ENCODE measurements at regions not wholly inside any gene's neighbourhood (a gene's known extent, or its start where the extent isn't known, plus 50 kb on each side); places are given as distances from the start of the nearest gene placed in this dataset.

GRCh38 chr4:164446516-164446915, 307.4 kb upstream of the SMIM31 start:
- ChIA-PET CTCF (no interaction called here), POLR2A (no interaction called here)
- ATAC-seq (no peak), DNase-seq (no peak)
- no peaks in the 10 kb centered on the region for H3K27me3 ChIP-seq (ENCODE audit: control insufficient read depth in 2 of 2, insufficient read depth in 2 of 2, low read length in 2 of 2)
- Mint-ChIP-seq H3K27ac (no peak overlapping the region), H3K4me3 (no peak overlapping the region), H3K36me3 (no peaks in the 10 kb centered on the region), H3K9me3 (peaks cover 0 to 17% (median 3%) of the 10 kb centered on the region in 11 donors), H3K27me3 (no peaks in the 10 kb centered on the region), H3K4me1 (no peaks in the 10 kb centered on the region)
- H3K4me1 ChIP-seq (ENCODE audit: control insufficient read depth in 2 of 2, insufficient read depth in 2 of 2, low read length in 2 of 2): no peaks in the 10 kb centered on the region
- no peaks in the 10 kb centered on the region for H3K9me3 ChIP-seq (ENCODE audit: control insufficient read depth in 2 of 3, low read length in 3 of 3)
- no peak overlapping the region for H3K27ac ChIP-seq (ENCODE audit: low read depth, low read length)
- intact Hi-C loops (cut with micrococcal nuclease): no loop called here
- H3K36me3 ChIP-seq (ENCODE audit: control insufficient read depth in 2 of 3, insufficient read depth in 3 of 3, low read length in 3 of 3): no peaks in the 10 kb centered on the region
- H3K4me3 ChIP-seq (ENCODE audit: low read length): no peak overlapping the region

DNA sequence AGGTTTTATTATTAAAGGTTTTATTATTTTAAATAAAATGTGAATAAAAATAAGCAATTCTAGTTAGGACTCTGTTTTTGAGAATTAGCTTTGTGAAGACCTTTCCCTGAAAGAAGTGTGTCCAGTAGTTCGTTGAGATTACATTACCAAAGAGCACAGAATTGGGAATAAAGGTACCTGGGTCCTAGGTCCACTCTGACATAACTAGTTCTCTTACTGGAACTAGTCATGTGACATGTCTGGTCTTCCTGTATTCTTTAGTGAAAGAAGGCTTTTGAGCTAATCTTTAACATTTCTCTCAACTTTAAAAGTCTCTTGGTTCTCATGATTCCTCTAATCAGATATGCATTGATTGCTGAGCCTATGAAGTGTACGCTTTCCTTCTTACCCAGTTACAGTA, 292.0 kb upstream of the SMIM31 start:
- no peaks in the 10 kb centered on the region for H3K4me1 Mint-ChIP-seq

DNA sequence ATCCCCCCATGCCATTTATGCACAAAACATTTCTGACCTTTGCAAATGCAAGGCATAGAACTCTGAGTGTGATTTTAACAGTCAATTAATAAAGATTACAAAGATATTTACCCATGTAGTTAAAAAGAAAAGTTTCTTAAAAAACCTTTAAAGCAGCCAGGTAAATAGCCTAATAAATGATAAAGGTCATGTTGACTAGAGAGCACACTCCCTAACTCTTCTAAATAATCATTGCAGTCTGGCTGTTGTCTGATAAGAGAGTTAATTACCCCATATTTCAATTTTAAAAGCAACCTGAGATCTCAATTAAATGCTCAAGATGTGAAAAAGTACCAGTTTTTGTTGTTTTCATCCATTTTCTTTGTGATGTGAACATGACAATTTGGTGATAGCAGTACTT, 291.5 kb upstream of the SMIM31 start:
- no peak overlapping the region for H3K27ac Mint-ChIP-seq
- H3K27me3 ChIP-seq (ENCODE audit: control insufficient read depth in 2 of 2, insufficient read depth in 2 of 2, low read length in 2 of 2): no peaks in the 10 kb centered on the region
- ATAC-seq (no peak), DNase-seq (no peak)
- H3K27ac ChIP-seq (ENCODE audit: low read depth, low read length): no peak overlapping the region
- H3K36me3 ChIP-seq (ENCODE audit: control insufficient read depth in 2 of 3, insufficient read depth in 3 of 3, low read length in 3 of 3): no peaks in the 10 kb centered on the region
- ChIA-PET POLR2A (no interaction called here), CTCF (no interaction called here)
- no peaks in the 10 kb centered on the region for H3K36me3 Mint-ChIP-seq
- peaks cover 0 to 7% (median 2%) of the 10 kb centered on the region in 11 donors for H3K9me3 Mint-ChIP-seq
- H3K27me3 Mint-ChIP-seq: peaks cover 0 to 4% (median 0%) of the 10 kb centered on the region in 5 donors
- H3K4me1 ChIP-seq (ENCODE audit: control insufficient read depth in 2 of 2, insufficient read depth in 2 of 2, low read length in 2 of 2): no peaks in the 10 kb centered on the region
- H3K9me3 ChIP-seq (ENCODE audit: control insufficient read depth in 2 of 3, low read length in 3 of 3): no peaks in the 10 kb centered on the region
- intact Hi-C loops (cut with micrococcal nuclease): no loop called here
- no peaks in the 10 kb centered on the region for H3K4me1 Mint-ChIP-seq
- H3K4me3 ChIP-seq (ENCODE audit: low read length): no peak overlapping the region
- no peak overlapping the region for H3K4me3 Mint-ChIP-seq

More for the DNA sequence above, 292.0 kb upstream of the SMIM31 start:
- H3K36me3 ChIP-seq (ENCODE audit: control insufficient read depth in 2 of 3, insufficient read depth in 3 of 3, low read length in 3 of 3): no peaks in the 10 kb centered on the region
- POLR2A ChIA-PET: no interaction called here
- no peaks in the 10 kb centered on the region for H3K27me3 ChIP-seq (ENCODE audit: control insufficient read depth in 2 of 2, insufficient read depth in 2 of 2, low read length in 2 of 2)
- H3K9me3 ChIP-seq (ENCODE audit: control insufficient read depth in 2 of 3, low read length in 3 of 3): no peaks in the 10 kb centered on the region
- no peak overlapping the region for H3K4me3 Mint-ChIP-seq
- intact Hi-C loops (cut with micrococcal nuclease): no loop called here
- no peak overlapping the region for H3K27ac Mint-ChIP-seq
- ATAC-seq (no peak), DNase-seq (no peak)
- peaks cover 0 to 5% (median 2%) of the 10 kb centered on the region in 11 donors for H3K9me3 Mint-ChIP-seq
- no peak overlapping the region for H3K4me3 ChIP-seq (ENCODE audit: low read length)
- no peaks in the 10 kb centered on the region for H3K36me3 Mint-ChIP-seq
- CTCF ChIA-PET: no interaction called here
- H3K27me3 Mint-ChIP-seq: peaks cover 0 to 4% (median 0%) of the 10 kb centered on the region in 5 donors
- no peak overlapping the region for H3K27ac ChIP-seq (ENCODE audit: low read depth, low read length)
- H3K4me1 ChIP-seq (ENCODE audit: control insufficient read depth in 2 of 2, insufficient read depth in 2 of 2, low read length in 2 of 2): no peaks in the 10 kb centered on the region

DNA sequence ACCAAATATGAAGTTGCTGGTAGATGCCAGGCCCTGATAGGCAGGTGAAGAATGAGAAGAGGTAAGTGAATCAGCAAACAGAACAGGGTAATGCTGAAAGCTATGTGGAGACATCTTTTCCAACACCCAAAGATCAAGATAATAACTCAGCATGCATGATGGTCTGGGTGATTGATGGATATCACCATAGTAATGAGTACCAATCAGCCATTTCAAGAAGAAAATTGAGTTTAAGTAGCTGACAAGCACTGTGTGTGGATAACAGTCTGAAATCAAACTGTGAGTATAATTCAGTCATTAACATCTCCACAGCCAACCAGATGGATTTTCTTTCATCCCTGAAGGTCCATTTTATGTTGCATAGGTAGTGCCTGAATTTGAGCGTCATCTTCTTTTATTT, 289.6 kb upstream of the SMIM31 start:
- Histone ChIP-seq H3K4me1 (ENCODE audit: control insufficient read depth in 2 of 2, insufficient read depth in 2 of 2, low read length in 2 of 2) (no peaks in the 10 kb centered on the region), H3K27ac (ENCODE audit: low read depth, low read length) (no peak overlapping the region), H3K9me3 (ENCODE audit: control insufficient read depth in 2 of 3, low read length in 3 of 3) (no peaks in the 10 kb centered on the region), H3K4me3 (ENCODE audit: low read length) (no peak overlapping the region), H3K27me3 (ENCODE audit: control insufficient read depth in 2 of 2, insufficient read depth in 2 of 2, low read length in 2 of 2) (no peaks in the 10 kb centered on the region), H3K36me3 (ENCODE audit: control insufficient read depth in 2 of 3, insufficient read depth in 3 of 3, low read length in 3 of 3) (no peaks in the 10 kb centered on the region)
- H3K4me1 Mint-ChIP-seq: no peaks in the 10 kb centered on the region
- no peak overlapping the region for H3K27ac Mint-ChIP-seq
- ATAC-seq (no peak), DNase-seq (no peak)
- ChIA-PET POLR2A (interaction anchor here (0.6 kb wide), 1 partner anchor 1671 kb away, joined by 3 read pairs; no protein-coding TSS in a partner anchor), CTCF (no interaction called here)
- intact Hi-C loops (cut with micrococcal nuclease): no loop called here
- H3K9me3 Mint-ChIP-seq: peaks cover 0 to 7% (median 0%) of the 10 kb centered on the region in 11 donors
- peaks cover 0 to 4% (median 0%) of the 10 kb centered on the region in 5 donors for H3K27me3 Mint-ChIP-seq
- H3K36me3 Mint-ChIP-seq: no peaks in the 10 kb centered on the region
- no peak overlapping the region for H3K4me3 Mint-ChIP-seq

GRCh38 chr4:164467493-164467892, 286.4 kb upstream of the SMIM31 start:
- H3K36me3 Mint-ChIP-seq: no peaks in the 10 kb centered on the region
- no peak overlapping the region for H3K4me3 ChIP-seq (ENCODE audit: low read length)
- H3K9me3 ChIP-seq (ENCODE audit: control insufficient read depth in 2 of 3, low read length in 3 of 3): no peaks in the 10 kb centered on the region
- no peaks in the 10 kb centered on the region for H3K4me1 Mint-ChIP-seq
- H3K4me1 ChIP-seq (ENCODE audit: control insufficient read depth in 2 of 2, insufficient read depth in 2 of 2, low read length in 2 of 2): no peaks in the 10 kb centered on the region
- POLR2A ChIA-PET: interaction anchor here (0.5 kb wide), 1 partner anchor 14 kb away, joined by 4 read pairs; no protein-coding TSS in a partner anchor
- no peaks in the 10 kb centered on the region for H3K36me3 ChIP-seq (ENCODE audit: control insufficient read depth in 2 of 3, insufficient read depth in 3 of 3, low read length in 3 of 3)
- CTCF ChIA-PET: no interaction called here
- intact Hi-C loops (cut with micrococcal nuclease): no loop called here
- H3K27me3 ChIP-seq (ENCODE audit: control insufficient read depth in 2 of 2, insufficient read depth in 2 of 2, low read length in 2 of 2): no peaks in the 10 kb centered on the region
- no peak for DNase-seq
- H3K27ac ChIP-seq (ENCODE audit: low read depth, low read length): no peak overlapping the region
- no peak for ATAC-seq
- H3K27me3 Mint-ChIP-seq: peaks cover 0 to 4% (median 0%) of the 10 kb centered on the region in 5 donors
- H3K9me3 Mint-ChIP-seq: peaks cover 0 to 7% (median 0%) of the 10 kb centered on the region in 11 donors
- no peak overlapping the region for H3K4me3 Mint-ChIP-seq
- H3K27ac Mint-ChIP-seq: no peak overlapping the region

DNA sequence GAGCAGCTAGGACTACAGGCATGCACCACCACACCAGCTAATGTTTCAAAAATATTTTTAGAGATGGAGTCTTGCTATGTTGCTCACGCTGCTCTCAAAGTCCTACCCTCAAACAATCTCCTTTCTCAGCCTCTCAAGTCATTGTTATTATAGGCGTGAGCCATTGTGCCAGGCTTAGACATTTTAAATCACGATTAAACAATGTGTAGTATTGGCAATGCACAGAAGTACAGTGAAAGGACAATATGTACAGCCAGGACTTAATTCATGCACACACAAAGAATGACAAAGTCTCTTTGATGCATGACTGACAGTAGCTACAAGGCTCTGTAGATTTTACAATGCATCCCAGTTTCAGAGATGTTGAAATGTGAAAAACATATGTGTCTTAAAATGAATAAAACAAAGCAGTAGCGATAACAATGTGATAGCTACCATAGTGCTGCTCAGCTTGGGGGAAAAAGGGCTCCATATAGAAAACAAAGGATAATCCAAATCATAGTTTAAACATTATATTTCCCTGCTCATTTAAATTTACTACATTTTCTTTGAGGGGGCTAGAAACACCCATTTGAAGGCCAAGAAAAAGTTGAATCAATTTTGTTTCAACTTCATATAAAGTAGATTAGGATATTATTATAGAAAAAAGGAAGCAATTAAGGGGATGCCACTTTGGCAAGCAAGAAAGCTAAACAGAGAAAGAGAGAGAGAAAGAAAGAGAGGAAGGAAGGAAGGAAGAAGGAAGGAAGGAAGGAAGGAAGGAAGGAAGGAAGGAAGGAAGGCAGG, 272.4 kb upstream of the SMIM31 start:
- DNase-seq (no peak), ATAC-seq (no peak)
- Histone ChIP-seq H3K4me3 (ENCODE audit: low read length) (no peak overlapping the region), H3K9me3 (ENCODE audit: control insufficient read depth in 2 of 3, low read length in 3 of 3) (no peaks in the 10 kb centered on the region), H3K4me1 (ENCODE audit: control insufficient read depth in 2 of 2, insufficient read depth in 2 of 2, low read length in 2 of 2) (no peaks in the 10 kb centered on the region), H3K27ac (ENCODE audit: low read depth, low read length) (no peak overlapping the region), H3K36me3 (ENCODE audit: control insufficient read depth in 2 of 3, insufficient read depth in 3 of 3, low read length in 3 of 3) (no peaks in the 10 kb centered on the region), H3K27me3 (ENCODE audit: control insufficient read depth in 2 of 2, insufficient read depth in 2 of 2, low read length in 2 of 2) (no peaks in the 10 kb centered on the region)
- Mint-ChIP-seq H3K36me3 (no peaks in the 10 kb centered on the region), H3K27me3 (peaks cover 0 to 8% (median 7%) of the 10 kb centered on the region in 5 donors), H3K4me1 (no peaks in the 10 kb centered on the region), H3K9me3 (peaks cover 0 to 6% (median under 1%) of the 10 kb centered on the region in 11 donors), H3K27ac (no peak overlapping the region), H3K4me3 (no peak overlapping the region)
- intact Hi-C loops (cut with micrococcal nuclease): no loop called here
- CTCF ChIA-PET: no interaction called here
- POLR2A ChIA-PET: interaction anchor here (0.7 kb wide), 1 partner anchor 14 kb away, joined by 4 read pairs; no protein-coding TSS in a partner anchor

- Histone ChIP-seq H3K27ac (ENCODE audit: low read depth, low read length) (no peak overlapping the region), H3K36me3 (ENCODE audit: control insufficient read depth in 2 of 3, insufficient read depth in 3 of 3, low read length in 3 of 3) (no peaks in the 10 kb centered on the region), H3K27me3 (ENCODE audit: control insufficient read depth in 2 of 2, insufficient read depth in 2 of 2, low read length in 2 of 2) (no peaks in the 10 kb centered on the region), H3K4me1 (ENCODE audit: control insufficient read depth in 2 of 2, insufficient read depth in 2 of 2, low read length in 2 of 2) (no peaks in the 10 kb centered on the region), H3K4me3 (ENCODE audit: low read length) (no peak overlapping the region), H3K9me3 (ENCODE audit: control insufficient read depth in 2 of 3, low read length in 3 of 3) (no peaks in the 10 kb centered on the region)
- no peak for ATAC-seq
- ChIA-PET POLR2A (no interaction called here), CTCF (no interaction called here)
- peaks cover 0 to 7% (median 0%) of the 10 kb centered on the region in 11 donors for H3K9me3 Mint-ChIP-seq
- intact Hi-C loops (cut with micrococcal nuclease): no loop called here
- H3K36me3 Mint-ChIP-seq: no peaks in the 10 kb centered on the region
- DNase-seq: no peak
- peaks cover 0 to 8% (median 7%) of the 10 kb centered on the region in 5 donors for H3K27me3 Mint-ChIP-seq
- H3K27ac Mint-ChIP-seq: no peak overlapping the region
- H3K4me3 Mint-ChIP-seq: no peak overlapping the region
- H3K4me1 Mint-ChIP-seq: no peaks in the 10 kb centered on the region
Measured at GRCh38 chr4:164482092-164482404, 271.9 kb upstream of the SMIM31 start.
